Caco-2 (cell line): ENCODE measurements at regions not wholly inside any gene's neighbourhood (a gene's known extent, or its start where the extent isn't known, plus 50 kb on each side); places are given as distances from the start of the nearest gene placed in this dataset.

ENCODE experiments used
- BruUV-seq: library from RNA; stranded (reverse); fragments of 400-500 nt; replicated peaks from 2 replicates; lab custom pipeline; 2021; lab: Mats Ljungman, UMichigan
- CTCF ChIA-PET: fragments of 300-600 bp; sonication (Branson Sonifier 250); formaldehyde crosslinking; loops from one replicate; lab custom pipeline; 2022; ENCODE audit warnings: antibody characterized with exemption; lab: Charles Lee
- POLR2A ChIA-PET: fragments of 300-600 bp; sonication (Branson Sonifier 250); formaldehyde crosslinking; loops from one replicate; lab custom pipeline; 2022; ENCODE audit warnings: antibody characterized with exemption; lab: Charles Lee
- DNase-seq, 2 experiments: peaks; one replicate each; pipeline versions ENCODE4 v3.0.0 to v3.0.0-alpha.2; 2020 to 2022
- H3K27me3 ChIP-seq: replicated peaks from 2 replicates; pipeline ENCODE4 v1.6.0; 2011; ENCODE audit warnings: low read length; ENCODE audit not compliant: control insufficient read depth, insufficient read depth
- H3K36me3 ChIP-seq: 2 replicates; pipeline ENCODE4 v1.5.1; 2011; ENCODE audit warnings: low read length; ENCODE audit not compliant: control insufficient read depth, insufficient read depth
- H3K4me1 ChIP-seq: fragments of 250-450 bp; sonication (Bioruptor Pico); 2 replicates; pipeline ENCODE4 v1.5.1; 2020; ENCODE audit warnings: mild to moderate bottlenecking
- H3K4me3 ChIP-seq: 2 replicates; pipeline ENCODE4 v1.5.1; 2011; ENCODE audit warnings: low read depth, mild to moderate bottlenecking, control low read depth, low read length
- H3K9me3 ChIP-seq: fragments of 250-450 bp; sonication (Bioruptor Pico); 2 replicates; pipeline ENCODE4 v1.5.1; 2020; ENCODE audit warnings: mild to moderate bottlenecking, moderate library complexity
- H3K27ac Mint-ChIP-seq: one replicate; pipeline ENCODE4 v1.8.0; 2022; ENCODE audit warnings: mixed read lengths; ENCODE audit not compliant: unreplicated experiment
- H3K27me3 Mint-ChIP-seq: one replicate; pipeline ENCODE4 v1.8.0; 2022; ENCODE audit warnings: mixed read lengths; ENCODE audit not compliant: insufficient read depth, unreplicated experiment
- H3K36me3 Mint-ChIP-seq: one replicate; pipeline ENCODE4 v1.8.0; 2022; ENCODE audit warnings: mild to moderate bottlenecking, mixed read lengths; ENCODE audit not compliant: insufficient read depth, unreplicated experiment
- H3K4me1 Mint-ChIP-seq: one replicate; pipeline ENCODE4 v1.8.0; 2022; ENCODE audit warnings: low read depth, mixed read lengths; ENCODE audit not compliant: unreplicated experiment
- H3K4me3 Mint-ChIP-seq: one replicate; pipeline ENCODE4 v1.8.0; 2022; ENCODE audit warnings: mild to moderate bottlenecking, moderate library complexity, mixed read lengths; ENCODE audit not compliant: unreplicated experiment
- H3K9me3 Mint-ChIP-seq: one replicate; pipeline ENCODE4 v1.8.0; 2022; ENCODE audit warnings: mixed read lengths; ENCODE audit not compliant: unreplicated experiment
- CTCF ChIP-seq, 2 experiments: fragments of 200-600 bp in 1 of 2; IDR thresholded peaks; 1 replicate in 1 of 2; 2 replicates in 1 of 2; pipeline versions ENCODE4 v1.5.1 to v1.8.0; 2011 to 2022; ENCODE audit warnings: antibody characterized with exemption in 1 of 2, control low read depth in 1 of 2, inconsistent platforms in 1 of 2, low read depth in 1 of 2, low read length in 1 of 2, mild to moderate bottlenecking in 1 of 2, moderate library complexity in 1 of 2; ENCODE audit not compliant: insufficient read depth in 1 of 2, severe bottlenecking in 1 of 2, unreplicated experiment in 1 of 2
- intact Hi-C: fragments of 100-400 bp; cut with micrococcal nuclease; formaldehyde crosslinking; loops from one replicate; pipeline ENCODE4 v1.10.0; 2022; ENCODE audit not compliant: unreplicated experiment

GRCh38 chr3:145219355-145220235 is 941.4 kb downstream of the PLOD2 start:
- ChIA-PET CTCF (interaction anchor here (0.5 kb wide), 1 partner anchor 29 kb away, joined by 5 read pairs; no protein-coding TSS in a partner anchor), POLR2A (no interaction called here)
- no peak for DNase-seq
- H3K4me3 Mint-ChIP-seq: no peak overlapping the region
- BruUV-seq: no TSS peak
- no peak overlapping the region for H3K4me3 ChIP-seq
- H3K4me1 ChIP-seq: no peaks in the 10 kb centered on the region
- no peaks in the 10 kb centered on the region for H3K36me3 ChIP-seq
- no peaks in the 10 kb centered on the region for H3K9me3 ChIP-seq
- H3K36me3 Mint-ChIP-seq: no peaks in the 10 kb centered on the region
- no peaks in the 10 kb centered on the region for H3K27me3 ChIP-seq
- H3K9me3 Mint-ChIP-seq: no peaks in the 10 kb centered on the region
- intact Hi-C loops: no loop called here
- no peak for TF ChIP-seq CTCF (IDR thresholded peaks at IDR 0.05; ENCODE audit: insufficient read depth in 1 of 2, low read depth in 1 of 2, low read length in 1 of 2, severe bottlenecking in 1 of 2, unreplicated experiment in 1 of 2)
- H3K27ac Mint-ChIP-seq: no peak overlapping the region
- H3K4me1 Mint-ChIP-seq: no peaks in the 10 kb centered on the region
- H3K27me3 Mint-ChIP-seq: no peaks in the 10 kb centered on the region

GRCh38 chr3:145224886-145225285 is 936.1 kb downstream of the PLOD2 start:
- Mint-ChIP-seq H3K27ac (no peak overlapping the region), H3K36me3 (no peaks in the 10 kb centered on the region), H3K4me3 (no peak overlapping the region), H3K9me3 (no peaks in the 10 kb centered on the region), H3K4me1 (no peaks in the 10 kb centered on the region), H3K27me3 (no peaks in the 10 kb centered on the region)
- Histone ChIP-seq H3K9me3 (no peaks in the 10 kb centered on the region), H3K36me3 (no peaks in the 10 kb centered on the region), H3K27me3 (no peaks in the 10 kb centered on the region), H3K4me1 (no peaks in the 10 kb centered on the region), H3K4me3 (no peak overlapping the region)
- ChIA-PET CTCF (no interaction called here), POLR2A (no interaction called here)
- BruUV-seq: no TSS peak
- no peak for DNase-seq
- intact Hi-C loops: no loop called here
- no peak for TF ChIP-seq CTCF (IDR thresholded peaks at IDR 0.05; ENCODE audit: insufficient read depth in 1 of 2, low read depth in 1 of 2, low read length in 1 of 2, severe bottlenecking in 1 of 2, unreplicated experiment in 1 of 2)

GRCh38 chr3:145243875-145244274 is 917.1 kb downstream of the PLOD2 start:
- CTCF ChIA-PET: no interaction called here
- Mint-ChIP-seq H3K36me3 (no peaks in the 10 kb centered on the region), H3K4me1 (no peaks in the 10 kb centered on the region), H3K27me3 (no peaks in the 10 kb centered on the region), H3K4me3 (no peak overlapping the region), H3K27ac (no peak overlapping the region), H3K9me3 (peaks cover 16% of the 10 kb centered on the region)
- intact Hi-C loops: no loop called here
- no peak for TF ChIP-seq CTCF (IDR thresholded peaks at IDR 0.05; ENCODE audit: insufficient read depth in 1 of 2, low read depth in 1 of 2, low read length in 1 of 2, severe bottlenecking in 1 of 2, unreplicated experiment in 1 of 2)
- H3K27me3 ChIP-seq: no peaks in the 10 kb centered on the region
- DNase-seq: no peak
- no peaks in the 10 kb centered on the region for H3K4me1 ChIP-seq
- POLR2A ChIA-PET: no interaction called here
- no TSS peak for BruUV-seq
- H3K36me3 ChIP-seq: no peaks in the 10 kb centered on the region
- no peaks in the 10 kb centered on the region for H3K9me3 ChIP-seq
- H3K4me3 ChIP-seq: no peak overlapping the region
